DND-41 (cell line): ENCODE measurements at regions not wholly inside any gene's neighbourhood (a gene's known extent, or its start where the extent isn't known, plus 50 kb on each side); places are given as distances from the start of the nearest gene placed in this dataset.

Experiments used
- CTCF ChIP-seq: IDR thresholded peaks from 2 replicates; pipeline ENCODE4 v1.5.1; 2012; ENCODE audit warnings: borderline replicate concordance, low read length, moderate library complexity, mild to moderate bottlenecking; ENCODE audit not compliant: poor library complexity, severe bottlenecking; ENCODE audit errors: extremely low read depth
- EZH2 ChIP-seq: IDR thresholded peaks from 3 replicates; pipeline ENCODE4 v1.6.1; 2012; ENCODE audit warnings: borderline replicate concordance, low read depth, mild to moderate bottlenecking, moderate library complexity, low read length, inconsistent platforms; ENCODE audit not compliant: severe bottlenecking

- TF ChIP-seq CTCF: no peak
- TF ChIP-seq EZH2: no peak
Measured at GRCh38 chr14:29421156-29421728, 506.4 kb downstream of the PRKD1 start.
